DND-41 (cell line): ENCODE measurements at regions not wholly inside any gene's neighbourhood (a gene's known extent, or its start where the extent isn't known, plus 50 kb on each side); places are given as distances from the start of the nearest gene placed in this dataset.

Source experiments
- ATAC-seq: fragments of 200-7000 bp; cut with Tn5 transposase; 3 replicates; pipeline ENCODE4 v1.9.1; 2021; ENCODE audit warnings: low read depth; ENCODE audit not compliant: insufficient read depth
- DNase-seq: peaks from one replicate; pipeline ENCODE4 v3.0.0-alpha.2; 2020
- H2AFZ ChIP-seq: 2 replicates; pipeline ENCODE4 v1.6.0; 2012; ENCODE audit warnings: low read depth, low read length
- H3K27ac ChIP-seq: 2 replicates; pipeline ENCODE4 v1.5.1; 2012; ENCODE audit warnings: low read length, inconsistent platforms
- H3K27me3 ChIP-seq: fragments of 200-600 bp; sonication (generic); 2 replicates; pipeline ENCODE4 v1.6.0; 2012; ENCODE audit warnings: low read length, mild to moderate bottlenecking, inconsistent platforms; ENCODE audit not compliant: insufficient read depth, poor library complexity
- H3K36me3 ChIP-seq: 2 replicates; pipeline ENCODE4 v1.5.1; 2012; ENCODE audit warnings: low read length, inconsistent platforms; ENCODE audit not compliant: insufficient read depth
- H3K4me1 ChIP-seq: 2 replicates; pipeline ENCODE4 v1.5.1; 2012; ENCODE audit warnings: mild to moderate bottlenecking, low read length; ENCODE audit not compliant: insufficient read depth
- H3K4me2 ChIP-seq: 2 replicates; pipeline ENCODE4 v1.6.0; 2012; ENCODE audit warnings: mild to moderate bottlenecking, moderate library complexity, low read length, inconsistent platforms; ENCODE audit not compliant: insufficient read depth
- H3K4me3 ChIP-seq, 2 experiments: fragments of 200-600 bp in 1 of 2; shearing (Covaris generic) in 1 of 2; 2 replicates each; pipeline ENCODE4 v1.5.1; 2012 to 2016; ENCODE audit warnings: inconsistent platforms in 2 of 2, low read length in 2 of 2, mild to moderate bottlenecking in 2 of 2, low read depth in 1 of 2, moderate library complexity in 1 of 2
- H3K79me2 ChIP-seq: 2 replicates; pipeline ENCODE4 v1.6.0; 2012; ENCODE audit warnings: low read length, inconsistent platforms; ENCODE audit not compliant: insufficient read depth
- H3K9ac ChIP-seq: 2 replicates; pipeline ENCODE4 v1.6.0; 2012; ENCODE audit warnings: low read depth, mild to moderate bottlenecking, inconsistent platforms, low read length, moderate library complexity
- H3K9me3 ChIP-seq: 2 replicates; pipeline ENCODE4 v1.5.1; 2012; ENCODE audit warnings: low read length, moderate library complexity, mild to moderate bottlenecking, inconsistent platforms; ENCODE audit not compliant: insufficient read depth, severe bottlenecking
- H4K20me1 ChIP-seq: 2 replicates; pipeline ENCODE4 v1.6.0; 2012; ENCODE audit warnings: low read length; ENCODE audit not compliant: insufficient read depth
- EZH2 ChIP-seq: IDR thresholded peaks from 3 replicates; pipeline ENCODE4 v1.6.1; 2012; ENCODE audit warnings: borderline replicate concordance, low read depth, mild to moderate bottlenecking, moderate library complexity, low read length, inconsistent platforms; ENCODE audit not compliant: severe bottlenecking
- TF ChIP-seq, protein P1 (sequence below): IDR thresholded peaks from 2 replicates; pipeline ENCODE4 v1.5.1; 2012; ENCODE audit warnings: borderline replicate concordance, low read length, moderate library complexity, mild to moderate bottlenecking; ENCODE audit not compliant: poor library complexity, severe bottlenecking; ENCODE audit errors: extremely low read depth

DNA sequence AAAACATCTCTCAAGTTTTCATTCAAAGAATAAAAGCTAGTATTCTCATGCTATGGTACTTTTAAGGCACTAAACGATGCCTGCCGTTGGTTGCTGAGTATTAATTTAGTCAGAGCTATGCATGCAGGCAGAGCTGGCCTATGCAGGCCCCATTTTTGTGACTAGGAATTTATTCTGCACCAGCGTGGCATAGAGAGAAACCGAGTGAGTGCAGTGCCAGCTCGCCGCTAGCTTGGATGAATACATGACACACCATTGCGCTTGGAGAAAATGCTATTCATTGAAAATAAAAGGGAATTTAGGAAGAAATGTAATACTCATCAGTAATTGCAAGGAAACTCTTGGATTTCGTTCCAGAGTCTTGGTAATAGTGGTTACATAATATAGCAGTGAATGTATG lies 231.6 kb upstream of the RBFOX1 start:
- H3K4me1 ChIP-seq: no peaks in the 10 kb centered on the region
- no peak overlapping the region for H2AFZ ChIP-seq
- H3K9me3 ChIP-seq: no peaks in the 10 kb centered on the region
- no peak overlapping the region for H3K4me2 ChIP-seq
- no peak overlapping the region for H3K4me3 ChIP-seq
- DNase-seq (no peak), ATAC-seq (no peak)
- no peak overlapping the region for H3K27ac ChIP-seq
- H3K79me2 ChIP-seq: no peaks in the 10 kb centered on the region
- no peak for TF ChIP-seq EZH2
- TF ChIP-seq, protein P1, sequence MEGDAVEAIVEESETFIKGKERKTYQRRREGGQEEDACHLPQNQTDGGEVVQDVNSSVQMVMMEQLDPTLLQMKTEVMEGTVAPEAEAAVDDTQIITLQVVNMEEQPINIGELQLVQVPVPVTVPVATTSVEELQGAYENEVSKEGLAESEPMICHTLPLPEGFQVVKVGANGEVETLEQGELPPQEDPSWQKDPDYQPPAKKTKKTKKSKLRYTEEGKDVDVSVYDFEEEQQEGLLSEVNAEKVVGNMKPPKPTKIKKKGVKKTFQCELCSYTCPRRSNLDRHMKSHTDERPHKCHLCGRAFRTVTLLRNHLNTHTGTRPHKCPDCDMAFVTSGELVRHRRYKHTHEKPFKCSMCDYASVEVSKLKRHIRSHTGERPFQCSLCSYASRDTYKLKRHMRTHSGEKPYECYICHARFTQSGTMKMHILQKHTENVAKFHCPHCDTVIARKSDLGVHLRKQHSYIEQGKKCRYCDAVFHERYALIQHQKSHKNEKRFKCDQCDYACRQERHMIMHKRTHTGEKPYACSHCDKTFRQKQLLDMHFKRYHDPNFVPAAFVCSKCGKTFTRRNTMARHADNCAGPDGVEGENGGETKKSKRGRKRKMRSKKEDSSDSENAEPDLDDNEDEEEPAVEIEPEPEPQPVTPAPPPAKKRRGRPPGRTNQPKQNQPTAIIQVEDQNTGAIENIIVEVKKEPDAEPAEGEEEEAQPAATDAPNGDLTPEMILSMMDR: no peak
- no peaks in the 10 kb centered on the region for H3K36me3 ChIP-seq
- no peaks in the 10 kb centered on the region for H4K20me1 ChIP-seq
- no peak overlapping the region for H3K9ac ChIP-seq
- H3K27me3 ChIP-seq: peaks cover 3% of the 10 kb centered on the region

DNA sequence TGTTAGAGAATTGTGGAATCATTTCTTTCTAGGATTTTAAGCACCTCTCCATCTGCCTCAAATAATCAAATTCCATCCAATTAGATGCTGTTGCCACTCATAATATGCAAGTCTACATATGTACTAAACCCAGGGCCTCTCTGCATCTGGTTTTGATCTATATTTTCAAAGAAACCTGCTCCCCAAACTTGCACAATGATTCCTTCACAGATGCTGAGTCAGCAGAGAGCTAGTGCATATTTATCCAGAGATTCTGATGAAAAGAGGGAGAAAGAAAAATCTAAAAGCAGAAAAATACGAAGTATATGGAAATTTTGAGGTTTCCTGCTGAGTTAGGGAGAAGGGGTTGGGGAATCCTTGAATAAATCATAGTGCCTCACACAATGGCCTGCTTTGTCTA lies 235.1 kb upstream of the RBFOX1 start:
- no peaks in the 10 kb centered on the region for H3K9me3 ChIP-seq
- H3K27me3 ChIP-seq: no peaks in the 10 kb centered on the region
- no peak overlapping the region for H3K4me3 ChIP-seq
- no peaks in the 10 kb centered on the region for H3K4me1 ChIP-seq
- no peak overlapping the region for H2AFZ ChIP-seq
- H3K79me2 ChIP-seq: no peaks in the 10 kb centered on the region
- no peak overlapping the region for H3K27ac ChIP-seq
- TF ChIP-seq, protein P1: no peak
- TF ChIP-seq EZH2: no peak
- DNase-seq (no peak), ATAC-seq (no peak)
- no peaks in the 10 kb centered on the region for H3K36me3 ChIP-seq
- H3K4me2 ChIP-seq: no peak overlapping the region
- H4K20me1 ChIP-seq: no peaks in the 10 kb centered on the region
- H3K9ac ChIP-seq: no peak overlapping the region

DNA sequence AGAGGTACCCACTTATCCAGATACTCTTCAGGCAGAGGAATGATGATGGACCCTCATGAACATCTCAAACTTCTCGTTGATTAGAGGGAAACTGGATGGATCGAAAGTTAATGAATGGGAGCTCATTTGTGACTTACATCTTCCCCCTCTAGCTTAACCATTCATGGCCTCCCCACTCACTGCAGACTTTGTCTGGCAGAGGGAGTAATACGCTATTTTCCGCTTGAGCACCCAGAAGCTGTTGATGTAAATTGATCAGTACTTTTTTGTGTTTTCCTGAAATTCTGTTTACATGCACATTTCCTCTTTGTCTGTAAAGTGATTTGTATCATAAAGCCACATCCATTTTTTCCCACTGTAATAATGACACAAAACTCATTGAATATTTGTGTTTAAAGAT lies 239.1 kb upstream of the RBFOX1 start:
- Histone ChIP-seq H3K4me1 (no peaks in the 10 kb centered on the region), H3K4me2 (no peak overlapping the region), H3K27ac (no peak overlapping the region), H4K20me1 (no peaks in the 10 kb centered on the region), H2AFZ (no peak overlapping the region), H3K27me3 (no peaks in the 10 kb centered on the region), H3K79me2 (no peaks in the 10 kb centered on the region), H3K9me3 (no peaks in the 10 kb centered on the region), H3K36me3 (no peaks in the 10 kb centered on the region), H3K9ac (no peak overlapping the region), H3K4me3 (no peak overlapping the region)
- DNase-seq: no peak
- TF ChIP-seq EZH2: no peak
- TF ChIP-seq, protein P1: no peak
- no peak for ATAC-seq

DNA sequence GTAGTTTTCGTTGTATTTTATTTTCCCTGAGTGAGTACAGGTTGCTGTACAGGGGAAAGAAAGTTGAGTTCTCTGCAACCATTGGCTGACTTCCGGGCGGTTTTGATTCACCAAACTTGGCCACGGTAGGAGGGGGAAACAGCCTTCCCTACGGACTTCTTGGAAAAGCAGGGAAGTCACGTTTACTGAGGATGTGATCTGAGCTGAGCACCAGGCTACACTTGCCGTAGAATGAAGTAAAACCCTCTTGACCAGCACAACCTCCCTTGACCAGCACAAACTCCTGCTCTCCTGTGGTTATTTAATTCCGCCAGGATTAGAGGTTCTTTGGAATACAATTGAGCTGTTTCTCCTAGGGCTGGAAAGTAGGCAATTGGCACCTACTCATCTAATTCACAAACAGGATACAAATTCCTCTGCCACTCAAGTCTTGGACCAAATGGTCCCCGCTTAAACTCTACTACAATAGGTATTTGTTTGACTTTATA lies 242.0 kb upstream of the RBFOX1 start:
- Histone ChIP-seq H3K79me2 (no peaks in the 10 kb centered on the region), H3K27ac (no peak overlapping the region), H3K9ac (no peak overlapping the region), H3K4me1 (no peaks in the 10 kb centered on the region), H3K27me3 (no peaks in the 10 kb centered on the region), H3K9me3 (no peaks in the 10 kb centered on the region), H3K36me3 (no peaks in the 10 kb centered on the region), H2AFZ (no peak overlapping the region), H4K20me1 (no peaks in the 10 kb centered on the region), H3K4me3 (no peak overlapping the region), H3K4me2 (no peak overlapping the region)
- TF ChIP-seq, protein P1: no peak
- no peak for TF ChIP-seq EZH2
- ATAC-seq (no peak), DNase-seq (no peak)
